ENCODE measurements at regions not wholly inside any gene's neighbourhood (a gene's known extent, or its start where the extent isn't known, plus 50 kb on each side); places are given as distances from the start of the nearest gene placed in this dataset.

DNA sequence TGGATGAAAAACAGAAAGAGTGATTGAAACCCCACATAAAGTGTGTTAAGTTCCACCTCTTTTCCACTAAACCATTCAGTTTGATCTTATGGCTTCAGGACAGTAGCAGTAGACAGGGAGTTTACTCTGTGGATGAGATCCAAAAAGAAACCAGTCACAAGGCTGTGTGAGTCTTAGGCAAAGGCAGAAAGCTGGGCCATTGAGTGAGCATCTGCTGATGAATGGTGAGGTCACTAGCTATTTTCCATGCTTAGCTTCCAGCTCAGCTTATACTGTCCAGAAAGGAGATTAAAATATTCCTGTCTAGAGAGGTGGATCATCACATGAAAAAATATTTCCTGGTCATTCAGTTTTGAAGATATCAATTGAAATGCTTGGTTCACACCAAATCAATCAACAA lies 1643.9 kb downstream of the HACE1 start:
- no peak for TF ChIP-seq NFYB (CRISPR knock-in tag; conservative IDR thresholded peaks at IDR 0.05; ENCODE audit: low read depth)
- TF ChIP-seq CBFB (CRISPR knock-in tag; IDR thresholded peaks at IDR 0.05; ENCODE audit: low read depth): no peak
- TF ChIP-seq NFE2L1 (CRISPR knock-in tag; IDR thresholded peaks at IDR 0.05): no peak
- TF ChIP-seq, protein P1, sequence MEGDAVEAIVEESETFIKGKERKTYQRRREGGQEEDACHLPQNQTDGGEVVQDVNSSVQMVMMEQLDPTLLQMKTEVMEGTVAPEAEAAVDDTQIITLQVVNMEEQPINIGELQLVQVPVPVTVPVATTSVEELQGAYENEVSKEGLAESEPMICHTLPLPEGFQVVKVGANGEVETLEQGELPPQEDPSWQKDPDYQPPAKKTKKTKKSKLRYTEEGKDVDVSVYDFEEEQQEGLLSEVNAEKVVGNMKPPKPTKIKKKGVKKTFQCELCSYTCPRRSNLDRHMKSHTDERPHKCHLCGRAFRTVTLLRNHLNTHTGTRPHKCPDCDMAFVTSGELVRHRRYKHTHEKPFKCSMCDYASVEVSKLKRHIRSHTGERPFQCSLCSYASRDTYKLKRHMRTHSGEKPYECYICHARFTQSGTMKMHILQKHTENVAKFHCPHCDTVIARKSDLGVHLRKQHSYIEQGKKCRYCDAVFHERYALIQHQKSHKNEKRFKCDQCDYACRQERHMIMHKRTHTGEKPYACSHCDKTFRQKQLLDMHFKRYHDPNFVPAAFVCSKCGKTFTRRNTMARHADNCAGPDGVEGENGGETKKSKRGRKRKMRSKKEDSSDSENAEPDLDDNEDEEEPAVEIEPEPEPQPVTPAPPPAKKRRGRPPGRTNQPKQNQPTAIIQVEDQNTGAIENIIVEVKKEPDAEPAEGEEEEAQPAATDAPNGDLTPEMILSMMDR (IDR thresholded peaks at IDR 0.05): no peak
- TF ChIP-seq NR3C1 (CRISPR knock-in tag; conservative IDR thresholded peaks at IDR 0.05; ENCODE audit: low read depth): no peak
- TF ChIP-seq, protein P2, sequence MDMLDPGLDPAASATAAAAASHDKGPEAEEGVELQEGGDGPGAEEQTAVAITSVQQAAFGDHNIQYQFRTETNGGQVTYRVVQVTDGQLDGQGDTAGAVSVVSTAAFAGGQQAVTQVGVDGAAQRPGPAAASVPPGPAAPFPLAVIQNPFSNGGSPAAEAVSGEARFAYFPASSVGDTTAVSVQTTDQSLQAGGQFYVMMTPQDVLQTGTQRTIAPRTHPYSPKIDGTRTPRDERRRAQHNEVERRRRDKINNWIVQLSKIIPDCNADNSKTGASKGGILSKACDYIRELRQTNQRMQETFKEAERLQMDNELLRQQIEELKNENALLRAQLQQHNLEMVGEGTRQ (CRISPR knock-in tag; IDR thresholded peaks at IDR 0.05): no peak
- TF ChIP-seq ZNF263 (CRISPR knock-in tag; IDR thresholded peaks at IDR 0.05; ENCODE audit: low read depth): no peak
- no peak for TF ChIP-seq ATF1 (CRISPR knock-in tag; IDR thresholded peaks at IDR 0.05)
- TF ChIP-seq, protein P3, sequence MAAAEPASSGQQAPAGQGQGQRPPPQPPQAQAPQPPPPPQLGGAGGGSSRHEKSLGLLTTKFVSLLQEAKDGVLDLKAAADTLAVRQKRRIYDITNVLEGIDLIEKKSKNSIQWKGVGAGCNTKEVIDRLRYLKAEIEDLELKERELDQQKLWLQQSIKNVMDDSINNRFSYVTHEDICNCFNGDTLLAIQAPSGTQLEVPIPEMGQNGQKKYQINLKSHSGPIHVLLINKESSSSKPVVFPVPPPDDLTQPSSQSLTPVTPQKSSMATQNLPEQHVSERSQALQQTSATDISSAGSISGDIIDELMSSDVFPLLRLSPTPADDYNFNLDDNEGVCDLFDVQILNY (CRISPR knock-in tag; IDR thresholded peaks at IDR 0.05): no peak
- TF ChIP-seq, protein P4, sequence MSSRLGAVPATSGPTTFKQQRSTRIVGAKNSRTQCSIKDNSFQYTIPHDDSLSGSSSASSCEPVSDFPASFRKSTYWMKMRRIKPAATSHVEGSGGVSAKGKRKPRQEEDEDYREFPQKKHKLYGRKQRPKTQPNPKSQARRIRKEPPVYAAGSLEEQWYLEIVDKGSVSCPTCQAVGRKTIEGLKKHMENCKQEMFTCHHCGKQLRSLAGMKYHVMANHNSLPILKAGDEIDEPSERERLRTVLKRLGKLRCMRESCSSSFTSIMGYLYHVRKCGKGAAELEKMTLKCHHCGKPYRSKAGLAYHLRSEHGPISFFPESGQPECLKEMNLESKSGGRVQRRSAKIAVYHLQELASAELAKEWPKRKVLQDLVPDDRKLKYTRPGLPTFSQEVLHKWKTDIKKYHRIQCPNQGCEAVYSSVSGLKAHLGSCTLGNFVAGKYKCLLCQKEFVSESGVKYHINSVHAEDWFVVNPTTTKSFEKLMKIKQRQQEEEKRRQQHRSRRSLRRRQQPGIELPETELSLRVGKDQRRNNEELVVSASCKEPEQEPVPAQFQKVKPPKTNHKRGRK (CRISPR knock-in tag; IDR thresholded peaks at IDR 0.05; ENCODE audit: borderline replicate concordance): no peak
- TF ChIP-seq, protein P5, sequence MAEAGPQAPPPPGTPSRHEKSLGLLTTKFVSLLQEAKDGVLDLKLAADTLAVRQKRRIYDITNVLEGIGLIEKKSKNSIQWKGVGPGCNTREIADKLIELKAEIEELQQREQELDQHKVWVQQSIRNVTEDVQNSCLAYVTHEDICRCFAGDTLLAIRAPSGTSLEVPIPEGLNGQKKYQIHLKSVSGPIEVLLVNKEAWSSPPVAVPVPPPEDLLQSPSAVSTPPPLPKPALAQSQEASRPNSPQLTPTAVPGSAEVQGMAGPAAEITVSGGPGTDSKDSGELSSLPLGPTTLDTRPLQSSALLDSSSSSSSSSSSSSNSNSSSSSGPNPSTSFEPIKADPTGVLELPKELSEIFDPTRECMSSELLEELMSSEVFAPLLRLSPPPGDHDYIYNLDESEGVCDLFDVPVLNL (CRISPR knock-in tag; IDR thresholded peaks at IDR 0.05; ENCODE audit: borderline replicate concordance, low read depth): no peak
- TF ChIP-seq, protein P6, sequence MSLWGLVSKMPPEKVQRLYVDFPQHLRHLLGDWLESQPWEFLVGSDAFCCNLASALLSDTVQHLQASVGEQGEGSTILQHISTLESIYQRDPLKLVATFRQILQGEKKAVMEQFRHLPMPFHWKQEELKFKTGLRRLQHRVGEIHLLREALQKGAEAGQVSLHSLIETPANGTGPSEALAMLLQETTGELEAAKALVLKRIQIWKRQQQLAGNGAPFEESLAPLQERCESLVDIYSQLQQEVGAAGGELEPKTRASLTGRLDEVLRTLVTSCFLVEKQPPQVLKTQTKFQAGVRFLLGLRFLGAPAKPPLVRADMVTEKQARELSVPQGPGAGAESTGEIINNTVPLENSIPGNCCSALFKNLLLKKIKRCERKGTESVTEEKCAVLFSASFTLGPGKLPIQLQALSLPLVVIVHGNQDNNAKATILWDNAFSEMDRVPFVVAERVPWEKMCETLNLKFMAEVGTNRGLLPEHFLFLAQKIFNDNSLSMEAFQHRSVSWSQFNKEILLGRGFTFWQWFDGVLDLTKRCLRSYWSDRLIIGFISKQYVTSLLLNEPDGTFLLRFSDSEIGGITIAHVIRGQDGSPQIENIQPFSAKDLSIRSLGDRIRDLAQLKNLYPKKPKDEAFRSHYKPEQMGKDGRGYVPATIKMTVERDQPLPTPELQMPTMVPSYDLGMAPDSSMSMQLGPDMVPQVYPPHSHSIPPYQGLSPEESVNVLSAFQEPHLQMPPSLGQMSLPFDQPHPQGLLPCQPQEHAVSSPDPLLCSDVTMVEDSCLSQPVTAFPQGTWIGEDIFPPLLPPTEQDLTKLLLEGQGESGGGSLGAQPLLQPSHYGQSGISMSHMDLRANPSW (CRISPR knock-in tag; conservative IDR thresholded peaks at IDR 0.05; ENCODE audit: low read depth): no peak
- no peak for TF ChIP-seq ZNF121 (CRISPR knock-in tag; IDR thresholded peaks at IDR 0.05)

All from WTC11 (cell line).